Transverse colon (tissue), 4 donors: ENCODE measurements at regions not wholly inside any gene's neighbourhood (a gene's known extent, or its start where the extent isn't known, plus 50 kb on each side); places are given as distances from the start of the nearest gene placed in this dataset.

ENCODE experiments used
- CTCF ChIP-seq, 5 experiments: fragments of 200-600 bp in 3 of 5; fragments of 450-650 bp in 2 of 5; sonication (generic) in 3 of 5; IDR thresholded peaks; 1 replicate in 2 of 5; 2 replicates in 3 of 5; pipeline ENCODE4 v1.5.1; 2016 to 2017; ENCODE audit warnings: antibody characterized with exemption in 5 of 5, inconsistent platforms in 3 of 5, mild to moderate bottlenecking in 2 of 5, moderate library complexity in 1 of 5
- EP300 ChIP-seq: sonication (generic); formaldehyde crosslinking; IDR thresholded peaks from one replicate; pipeline ENCODE4 v1.6.1; 2017; ENCODE audit warnings: antibody characterized with exemption, low read depth
- POLR2A ChIP-seq: fragments of 450-650 bp; IDR thresholded peaks from one replicate; pipeline ENCODE4 v1.6.1; 2016; ENCODE audit warnings: antibody characterized with exemption, mild to moderate bottlenecking, moderate library complexity
- POLR2AphosphoS5 ChIP-seq, 3 donors: sonication (generic); formaldehyde crosslinking; IDR thresholded peaks; one replicate each; pipeline ENCODE4 v1.6.1; 2016; ENCODE audit warnings: antibody characterized with exemption in 3 of 3

- no peak for TF ChIP-seq CTCF (IDR thresholded peaks at IDR 0.05)
- no peak for TF ChIP-seq POLR2A
- TF ChIP-seq POLR2AphosphoS5 (IDR thresholded peaks at IDR 0.05): no peak
- TF ChIP-seq EP300: no peak
Measured at GRCh38 chr7:4523219-4523618, 158.9 kb upstream of the FOXK1 start.
